Sigmoid colon (tissue), 4 donors: ENCODE measurements at regions not wholly inside any gene's neighbourhood (a gene's known extent, or its start where the extent isn't known, plus 50 kb on each side); places are given as distances from the start of the nearest gene placed in this dataset.

Experiments
- EP300 ChIP-seq, 4 donors: sonication (generic); formaldehyde crosslinking; IDR thresholded peaks; one replicate each; pipeline ENCODE4 v1.6.1; 2017; ENCODE audit warnings: antibody characterized with exemption in 4 of 4
- POLR2A ChIP-seq, 2 donors: fragments of 450-650 bp; IDR thresholded peaks; one replicate each; pipeline ENCODE4 v1.6.1; 2016; ENCODE audit warnings: antibody characterized with exemption in 2 of 2, mild to moderate bottlenecking in 2 of 2, moderate library complexity in 2 of 2

- TF ChIP-seq EP300 (IDR thresholded peaks at IDR 0.05) (no peak), POLR2A (IDR thresholded peaks at IDR 0.05) (no peak)
These were observed 76.8 kb downstream of the AIPL1 start for GRCh38 chr17:6358131-6358530.
